ENCODE measurements at regions not wholly inside any gene's neighbourhood (a gene's known extent, or its start where the extent isn't known, plus 50 kb on each side); places are given as distances from the start of the nearest gene placed in this dataset.

DNA sequence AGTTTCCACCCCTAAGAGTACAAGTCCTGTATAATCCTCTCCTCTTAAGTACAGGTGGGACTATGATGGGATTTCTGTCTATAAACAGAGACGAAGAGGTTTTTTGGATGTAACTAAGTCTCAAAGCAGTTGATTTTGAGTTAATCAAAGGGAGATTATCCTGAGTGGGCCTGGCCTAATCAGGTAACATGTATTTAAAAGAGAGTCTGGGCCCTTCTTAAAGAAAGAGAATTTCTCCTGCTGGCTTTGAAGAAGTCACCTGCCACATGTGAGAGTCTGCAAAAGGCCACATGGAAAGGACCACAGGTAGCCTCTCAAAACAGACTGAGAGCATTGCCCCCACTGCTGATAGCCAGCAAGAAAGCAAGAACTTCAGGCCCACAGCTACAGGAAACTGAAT is 142.3 kb downstream of the IRX5 start:
- TF ChIP-seq, protein P1, sequence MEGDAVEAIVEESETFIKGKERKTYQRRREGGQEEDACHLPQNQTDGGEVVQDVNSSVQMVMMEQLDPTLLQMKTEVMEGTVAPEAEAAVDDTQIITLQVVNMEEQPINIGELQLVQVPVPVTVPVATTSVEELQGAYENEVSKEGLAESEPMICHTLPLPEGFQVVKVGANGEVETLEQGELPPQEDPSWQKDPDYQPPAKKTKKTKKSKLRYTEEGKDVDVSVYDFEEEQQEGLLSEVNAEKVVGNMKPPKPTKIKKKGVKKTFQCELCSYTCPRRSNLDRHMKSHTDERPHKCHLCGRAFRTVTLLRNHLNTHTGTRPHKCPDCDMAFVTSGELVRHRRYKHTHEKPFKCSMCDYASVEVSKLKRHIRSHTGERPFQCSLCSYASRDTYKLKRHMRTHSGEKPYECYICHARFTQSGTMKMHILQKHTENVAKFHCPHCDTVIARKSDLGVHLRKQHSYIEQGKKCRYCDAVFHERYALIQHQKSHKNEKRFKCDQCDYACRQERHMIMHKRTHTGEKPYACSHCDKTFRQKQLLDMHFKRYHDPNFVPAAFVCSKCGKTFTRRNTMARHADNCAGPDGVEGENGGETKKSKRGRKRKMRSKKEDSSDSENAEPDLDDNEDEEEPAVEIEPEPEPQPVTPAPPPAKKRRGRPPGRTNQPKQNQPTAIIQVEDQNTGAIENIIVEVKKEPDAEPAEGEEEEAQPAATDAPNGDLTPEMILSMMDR (conservative IDR thresholded peaks at IDR 0.05 in 1 of 2, IDR thresholded peaks at IDR 0.05 in 1 of 2; ENCODE audit: extremely low read depth in 1 of 2, insufficient read depth in 1 of 2, low read depth in 1 of 2, low read length in 2 of 2), result no peak
- no peak for TF ChIP-seq EZH2 (IDR thresholded peaks at IDR 0.05; ENCODE audit: borderline replicate concordance, low read length)
